DND-41 (cell line): ENCODE measurements at regions not wholly inside any gene's neighbourhood (a gene's known extent, or its start where the extent isn't known, plus 50 kb on each side); places are given as distances from the start of the nearest gene placed in this dataset.
"Not testable (repeated sequence)": the region's sequence is repeated elsewhere in the genome, so short reads cannot be mapped to it uniquely, and the experiment has no call there.

ENCODE experiments used
- ATAC-seq: fragments of 200-7000 bp; cut with Tn5 transposase; 3 replicates; pipeline ENCODE4 v1.9.1; 2021; ENCODE audit warnings: low read depth; ENCODE audit not compliant: insufficient read depth
- DNase-seq: peaks from one replicate; pipeline ENCODE4 v3.0.0-alpha.2; 2020
- H2AFZ ChIP-seq: 2 replicates; pipeline ENCODE4 v1.6.0; 2012; ENCODE audit warnings: low read depth, low read length
- H3K27ac ChIP-seq: 2 replicates; pipeline ENCODE4 v1.5.1; 2012; ENCODE audit warnings: low read length, inconsistent platforms
- H3K27me3 ChIP-seq: fragments of 200-600 bp; sonication (generic); 2 replicates; pipeline ENCODE4 v1.6.0; 2012; ENCODE audit warnings: low read length, mild to moderate bottlenecking, inconsistent platforms; ENCODE audit not compliant: insufficient read depth, poor library complexity
- H3K36me3 ChIP-seq: 2 replicates; pipeline ENCODE4 v1.5.1; 2012; ENCODE audit warnings: low read length, inconsistent platforms; ENCODE audit not compliant: insufficient read depth
- H3K4me1 ChIP-seq: 2 replicates; pipeline ENCODE4 v1.5.1; 2012; ENCODE audit warnings: mild to moderate bottlenecking, low read length; ENCODE audit not compliant: insufficient read depth
- H3K4me2 ChIP-seq: 2 replicates; pipeline ENCODE4 v1.6.0; 2012; ENCODE audit warnings: mild to moderate bottlenecking, moderate library complexity, low read length, inconsistent platforms; ENCODE audit not compliant: insufficient read depth
- H3K4me3 ChIP-seq, 2 experiments: fragments of 200-600 bp in 1 of 2; shearing (Covaris generic) in 1 of 2; 2 replicates each; pipeline ENCODE4 v1.5.1; 2012 to 2016; ENCODE audit warnings: inconsistent platforms in 2 of 2, low read length in 2 of 2, mild to moderate bottlenecking in 2 of 2, low read depth in 1 of 2, moderate library complexity in 1 of 2
- H3K79me2 ChIP-seq: 2 replicates; pipeline ENCODE4 v1.6.0; 2012; ENCODE audit warnings: low read length, inconsistent platforms; ENCODE audit not compliant: insufficient read depth
- H3K9ac ChIP-seq: 2 replicates; pipeline ENCODE4 v1.6.0; 2012; ENCODE audit warnings: low read depth, mild to moderate bottlenecking, inconsistent platforms, low read length, moderate library complexity
- H3K9me3 ChIP-seq: 2 replicates; pipeline ENCODE4 v1.5.1; 2012; ENCODE audit warnings: low read length, moderate library complexity, mild to moderate bottlenecking, inconsistent platforms; ENCODE audit not compliant: insufficient read depth, severe bottlenecking
- H4K20me1 ChIP-seq: 2 replicates; pipeline ENCODE4 v1.6.0; 2012; ENCODE audit warnings: low read length; ENCODE audit not compliant: insufficient read depth
- CTCF ChIP-seq: IDR thresholded peaks from 2 replicates; pipeline ENCODE4 v1.5.1; 2012; ENCODE audit warnings: borderline replicate concordance, low read length, moderate library complexity, mild to moderate bottlenecking; ENCODE audit not compliant: poor library complexity, severe bottlenecking; ENCODE audit errors: extremely low read depth
- EZH2 ChIP-seq: IDR thresholded peaks from 3 replicates; pipeline ENCODE4 v1.6.1; 2012; ENCODE audit warnings: borderline replicate concordance, low read depth, mild to moderate bottlenecking, moderate library complexity, low read length, inconsistent platforms; ENCODE audit not compliant: severe bottlenecking

GRCh38 chr3:165920984-165921383, 83.8 kb upstream of the BCHE start:
- no peaks in the 10 kb centered on the region for H3K79me2 ChIP-seq
- no peak for TF ChIP-seq CTCF
- TF ChIP-seq EZH2: no peak
- H3K27ac ChIP-seq: no peak overlapping the region
- H3K4me2 ChIP-seq: no peak overlapping the region
- no peaks in the 10 kb centered on the region for H3K9me3 ChIP-seq
- ATAC-seq (no peak), DNase-seq (no peak)
- no peak overlapping the region for H2AFZ ChIP-seq
- no peaks in the 10 kb centered on the region for H3K36me3 ChIP-seq
- no peaks in the 10 kb centered on the region for H3K4me1 ChIP-seq
- H3K4me3 ChIP-seq: no peak overlapping the region
- H3K9ac ChIP-seq: no peak overlapping the region
- no peaks in the 10 kb centered on the region for H3K27me3 ChIP-seq
- H4K20me1 ChIP-seq: no peaks in the 10 kb centered on the region

DNA sequence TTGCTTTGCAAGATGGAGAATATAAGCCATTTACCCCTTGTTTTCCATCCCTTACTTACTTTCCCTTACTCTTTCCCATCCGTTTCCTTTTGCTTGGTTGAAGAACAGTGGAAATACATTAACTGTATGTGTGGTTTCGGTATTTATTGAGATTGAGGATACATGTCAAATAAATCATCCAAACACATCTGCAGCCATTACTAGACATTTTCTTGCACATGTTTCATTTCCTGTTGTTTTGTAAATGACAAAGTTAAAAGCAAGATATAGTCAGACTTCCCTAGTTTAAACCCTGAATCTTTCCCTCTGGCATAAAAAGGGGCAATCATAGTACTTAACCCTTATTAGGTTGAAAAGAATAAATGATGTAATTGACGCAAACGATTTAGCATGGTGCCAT, 82.1 kb upstream of the BCHE start:
- Histone ChIP-seq H3K27ac (no peak overlapping the region), H2AFZ (no peak overlapping the region), H4K20me1 (no peaks in the 10 kb centered on the region), H3K4me2 (no peak overlapping the region), H3K36me3 (no peaks in the 10 kb centered on the region), H3K9ac (no peak overlapping the region), H3K79me2 (no peaks in the 10 kb centered on the region), H3K27me3 (no peaks in the 10 kb centered on the region), H3K4me3 (no peak overlapping the region), H3K4me1 (no peaks in the 10 kb centered on the region), H3K9me3 (no peaks in the 10 kb centered on the region)
- DNase-seq (no peak), ATAC-seq (no peak)
- no peak for TF ChIP-seq EZH2
- TF ChIP-seq CTCF: no peak

DNA sequence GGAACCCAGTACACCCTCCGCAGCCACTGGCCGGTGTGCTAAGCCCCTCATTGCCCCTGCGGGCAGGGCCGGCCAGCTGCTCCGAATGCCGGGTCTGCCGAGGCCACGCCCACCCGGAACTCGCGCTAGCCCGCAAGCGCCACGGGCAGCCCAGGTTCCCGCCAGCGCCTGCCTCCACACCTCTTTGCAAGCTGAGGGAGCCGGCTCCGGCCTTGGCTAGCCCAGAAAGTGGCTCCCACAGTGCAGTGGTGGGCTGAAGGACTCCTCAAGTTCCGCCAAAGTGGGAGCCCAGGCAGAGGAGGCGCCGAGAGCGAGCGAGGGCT, 81.4 kb upstream of the BCHE start:
- Histone ChIP-seq H3K4me3 (no peak overlapping the region), H3K4me2 (no peak overlapping the region), H3K79me2 (no peaks in the 10 kb centered on the region), H3K9me3 (no peaks in the 10 kb centered on the region), H3K9ac (no peak overlapping the region), H4K20me1 (no peaks in the 10 kb centered on the region), H3K27me3 (no peaks in the 10 kb centered on the region), H3K27ac (no peak overlapping the region), H3K36me3 (no peaks in the 10 kb centered on the region), H3K4me1 (no peaks in the 10 kb centered on the region), H2AFZ (no peak overlapping the region)
- DNase-seq (no peak), ATAC-seq (no peak)
- TF ChIP-seq EZH2 (no peak), CTCF (no peak)

GRCh38 chr3:165917938-165918656, 80.9 kb upstream of the BCHE start:
- not testable (repeated sequence) for H3K36me3 ChIP-seq, H2AFZ ChIP-seq, H4K20me1 ChIP-seq, H3K4me2 ChIP-seq, H3K27ac ChIP-seq, H3K4me1 ChIP-seq, H3K4me3 ChIP-seq, DNase-seq, H3K9me3 ChIP-seq, H3K9ac ChIP-seq, H3K79me2 ChIP-seq, ATAC-seq, H3K27me3 ChIP-seq

GRCh38 chr3:165915104-165915503, 77.9 kb upstream of the BCHE start:
- H3K4me2 ChIP-seq, H3K9ac ChIP-seq, H3K4me1 ChIP-seq, H3K27ac ChIP-seq, ATAC-seq, H2AFZ ChIP-seq, H3K9me3 ChIP-seq, H3K36me3 ChIP-seq, H3K79me2 ChIP-seq, H4K20me1 ChIP-seq, H3K27me3 ChIP-seq, DNase-seq, H3K4me3 ChIP-seq: not testable (repeated sequence)
